Ishikawa (cell line): ENCODE measurements at regions not wholly inside any gene's neighbourhood (a gene's known extent, or its start where the extent isn't known, plus 50 kb on each side); places are given as distances from the start of the nearest gene placed in this dataset.

Source experiments
- CEBPB ChIP-seq: IDR thresholded peaks from 2 replicates; pipeline ENCODE4 v1.6.1; 2012
- CREB1 ChIP-seq: IDR thresholded peaks from 2 replicates; pipeline ENCODE4 v1.6.1; 2012; ENCODE audit warnings: low read depth
- EGR1 ChIP-seq: IDR thresholded peaks from 2 replicates; pipeline ENCODE4 v1.6.1; 2012
- FOXM1 ChIP-seq: IDR thresholded peaks from 2 replicates; pipeline ENCODE4 v1.6.1; 2012; ENCODE audit warnings: low read depth, borderline replicate concordance
- RAD21 ChIP-seq: IDR thresholded peaks from 2 replicates; pipeline ENCODE4 v1.6.1; 2012; ENCODE audit warnings: low read depth
- TAF1 ChIP-seq: IDR thresholded peaks from 2 replicates; pipeline ENCODE4 v1.6.1; 2012; ENCODE audit warnings: low read depth, mild to moderate bottlenecking
- YY1 ChIP-seq: IDR thresholded peaks from 2 replicates; pipeline ENCODE4 v1.6.1; 2012; ENCODE audit warnings: low read depth
- ZBTB7A ChIP-seq: IDR thresholded peaks from 2 replicates; pipeline ENCODE4 v1.6.1; 2012; ENCODE audit warnings: low read depth
- TF ChIP-seq, protein P1 (sequence below): IDR thresholded peaks from 2 replicates; pipeline ENCODE4 v1.6.1; 2012
- TF ChIP-seq, protein P2 (sequence below): IDR thresholded peaks from 2 replicates; pipeline ENCODE4 v1.6.1; 2012; ENCODE audit warnings: low read depth, mild to moderate bottlenecking

- TF ChIP-seq CREB1 (no peak), EGR1 (no peak), RAD21 (no peak), FOXM1 (no peak), YY1 (no peak), TAF1 (no peak), CEBPB (no peak), ZBTB7A (no peak)
- TF ChIP-seq, protein P1, sequence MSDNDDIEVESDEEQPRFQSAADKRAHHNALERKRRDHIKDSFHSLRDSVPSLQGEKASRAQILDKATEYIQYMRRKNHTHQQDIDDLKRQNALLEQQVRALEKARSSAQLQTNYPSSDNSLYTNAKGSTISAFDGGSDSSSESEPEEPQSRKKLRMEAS = no peak
- TF ChIP-seq, protein P2, sequence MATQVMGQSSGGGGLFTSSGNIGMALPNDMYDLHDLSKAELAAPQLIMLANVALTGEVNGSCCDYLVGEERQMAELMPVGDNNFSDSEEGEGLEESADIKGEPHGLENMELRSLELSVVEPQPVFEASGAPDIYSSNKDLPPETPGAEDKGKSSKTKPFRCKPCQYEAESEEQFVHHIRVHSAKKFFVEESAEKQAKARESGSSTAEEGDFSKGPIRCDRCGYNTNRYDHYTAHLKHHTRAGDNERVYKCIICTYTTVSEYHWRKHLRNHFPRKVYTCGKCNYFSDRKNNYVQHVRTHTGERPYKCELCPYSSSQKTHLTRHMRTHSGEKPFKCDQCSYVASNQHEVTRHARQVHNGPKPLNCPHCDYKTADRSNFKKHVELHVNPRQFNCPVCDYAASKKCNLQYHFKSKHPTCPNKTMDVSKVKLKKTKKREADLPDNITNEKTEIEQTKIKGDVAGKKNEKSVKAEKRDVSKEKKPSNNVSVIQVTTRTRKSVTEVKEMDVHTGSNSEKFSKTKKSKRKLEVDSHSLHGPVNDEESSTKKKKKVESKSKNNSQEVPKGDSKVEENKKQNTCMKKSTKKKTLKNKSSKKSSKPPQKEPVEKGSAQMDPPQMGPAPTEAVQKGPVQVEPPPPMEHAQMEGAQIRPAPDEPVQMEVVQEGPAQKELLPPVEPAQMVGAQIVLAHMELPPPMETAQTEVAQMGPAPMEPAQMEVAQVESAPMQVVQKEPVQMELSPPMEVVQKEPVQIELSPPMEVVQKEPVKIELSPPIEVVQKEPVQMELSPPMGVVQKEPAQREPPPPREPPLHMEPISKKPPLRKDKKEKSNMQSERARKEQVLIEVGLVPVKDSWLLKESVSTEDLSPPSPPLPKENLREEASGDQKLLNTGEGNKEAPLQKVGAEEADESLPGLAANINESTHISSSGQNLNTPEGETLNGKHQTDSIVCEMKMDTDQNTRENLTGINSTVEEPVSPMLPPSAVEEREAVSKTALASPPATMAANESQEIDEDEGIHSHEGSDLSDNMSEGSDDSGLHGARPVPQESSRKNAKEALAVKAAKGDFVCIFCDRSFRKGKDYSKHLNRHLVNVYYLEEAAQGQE = no peak
Observed at GRCh38 chr6:120186080-120186479, 836.5 kb upstream of the MAN1A1 start.
